Vagina (tissue), 2 donors: ENCODE measurements at regions not wholly inside any gene's neighbourhood (a gene's known extent, or its start where the extent isn't known, plus 50 kb on each side); places are given as distances from the start of the nearest gene placed in this dataset.

Source experiments
- POLR2A ChIP-seq, 2 donors: fragments of 450-650 bp; IDR thresholded peaks; one replicate each; pipeline ENCODE4 v1.6.1; 2017; ENCODE audit warnings: antibody characterized with exemption in 2 of 2, mild to moderate bottlenecking in 2 of 2, moderate library complexity in 2 of 2
- TF ChIP-seq, protein P1 (sequence below), 3 experiments: fragments of 450-650 bp in 2 of 3; fragments of 200-600 bp in 1 of 3; sonication (generic) in 1 of 3; IDR thresholded peaks; one replicate each; pipeline ENCODE4 v1.5.1; 2017 to 2019; ENCODE audit warnings: antibody characterized with exemption in 3 of 3, mild to moderate bottlenecking in 2 of 3, moderate library complexity in 2 of 3

GRCh38 chr5:166493612-166494011, 1797.8 kb upstream of the WWC1 start:
- no peak for TF ChIP-seq POLR2A (IDR thresholded peaks at IDR 0.05)
- TF ChIP-seq, protein P1, sequence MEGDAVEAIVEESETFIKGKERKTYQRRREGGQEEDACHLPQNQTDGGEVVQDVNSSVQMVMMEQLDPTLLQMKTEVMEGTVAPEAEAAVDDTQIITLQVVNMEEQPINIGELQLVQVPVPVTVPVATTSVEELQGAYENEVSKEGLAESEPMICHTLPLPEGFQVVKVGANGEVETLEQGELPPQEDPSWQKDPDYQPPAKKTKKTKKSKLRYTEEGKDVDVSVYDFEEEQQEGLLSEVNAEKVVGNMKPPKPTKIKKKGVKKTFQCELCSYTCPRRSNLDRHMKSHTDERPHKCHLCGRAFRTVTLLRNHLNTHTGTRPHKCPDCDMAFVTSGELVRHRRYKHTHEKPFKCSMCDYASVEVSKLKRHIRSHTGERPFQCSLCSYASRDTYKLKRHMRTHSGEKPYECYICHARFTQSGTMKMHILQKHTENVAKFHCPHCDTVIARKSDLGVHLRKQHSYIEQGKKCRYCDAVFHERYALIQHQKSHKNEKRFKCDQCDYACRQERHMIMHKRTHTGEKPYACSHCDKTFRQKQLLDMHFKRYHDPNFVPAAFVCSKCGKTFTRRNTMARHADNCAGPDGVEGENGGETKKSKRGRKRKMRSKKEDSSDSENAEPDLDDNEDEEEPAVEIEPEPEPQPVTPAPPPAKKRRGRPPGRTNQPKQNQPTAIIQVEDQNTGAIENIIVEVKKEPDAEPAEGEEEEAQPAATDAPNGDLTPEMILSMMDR (IDR thresholded peaks at IDR 0.05): no peak
